Peyer's patch (tissue), 4 donors: ENCODE measurements at regions not wholly inside any gene's neighbourhood (a gene's known extent, or its start where the extent isn't known, plus 50 kb on each side); places are given as distances from the start of the nearest gene placed in this dataset.

ENCODE experiments used
- CTCF ChIP-seq, 6 experiments: fragments of 450-650 bp in 4 of 6; fragments of 200-600 bp in 2 of 6; sonication (generic) in 1 of 6; IDR thresholded peaks; one replicate each; pipeline ENCODE4 v1.5.1; 2017 to 2019; ENCODE audit warnings: antibody characterized with exemption in 6 of 6, mild to moderate bottlenecking in 3 of 6, moderate library complexity in 1 of 6
- POLR2A ChIP-seq, 2 donors: fragments of 450-650 bp; IDR thresholded peaks; one replicate each; pipeline ENCODE4 v1.5.1; 2017; ENCODE audit warnings: antibody characterized with exemption in 2 of 2, mild to moderate bottlenecking in 2 of 2, moderate library complexity in 2 of 2

GRCh38 chr2:8365331-8365910 lies 316.4 kb upstream of the ID2 start:
- TF ChIP-seq POLR2A (IDR thresholded peaks at IDR 0.05) (no peak), CTCF (IDR thresholded peaks at IDR 0.05) (no peak)
